ENCODE measurements at regions not wholly inside any gene's neighbourhood (a gene's known extent, or its start where the extent isn't known, plus 50 kb on each side); places are given as distances from the start of the nearest gene placed in this dataset.

GRCh38 chr18:22026889-22027288 lies 142.5 kb upstream of the GATA6 start:
- TF ChIP-seq POLR2AphosphoS5 (IDR thresholded peaks at IDR 0.05; ENCODE audit: low read depth) (no peak), REST (IDR thresholded peaks at IDR 0.05; ENCODE audit: insufficient replicate concordance, low read depth) (no peak), SPI1 (IDR thresholded peaks at IDR 0.05; ENCODE audit: borderline replicate concordance, low read depth) (no peak), GABPA (IDR thresholded peaks at IDR 0.05; ENCODE audit: low read depth) (no peak)
- TF ChIP-seq, protein P1, sequence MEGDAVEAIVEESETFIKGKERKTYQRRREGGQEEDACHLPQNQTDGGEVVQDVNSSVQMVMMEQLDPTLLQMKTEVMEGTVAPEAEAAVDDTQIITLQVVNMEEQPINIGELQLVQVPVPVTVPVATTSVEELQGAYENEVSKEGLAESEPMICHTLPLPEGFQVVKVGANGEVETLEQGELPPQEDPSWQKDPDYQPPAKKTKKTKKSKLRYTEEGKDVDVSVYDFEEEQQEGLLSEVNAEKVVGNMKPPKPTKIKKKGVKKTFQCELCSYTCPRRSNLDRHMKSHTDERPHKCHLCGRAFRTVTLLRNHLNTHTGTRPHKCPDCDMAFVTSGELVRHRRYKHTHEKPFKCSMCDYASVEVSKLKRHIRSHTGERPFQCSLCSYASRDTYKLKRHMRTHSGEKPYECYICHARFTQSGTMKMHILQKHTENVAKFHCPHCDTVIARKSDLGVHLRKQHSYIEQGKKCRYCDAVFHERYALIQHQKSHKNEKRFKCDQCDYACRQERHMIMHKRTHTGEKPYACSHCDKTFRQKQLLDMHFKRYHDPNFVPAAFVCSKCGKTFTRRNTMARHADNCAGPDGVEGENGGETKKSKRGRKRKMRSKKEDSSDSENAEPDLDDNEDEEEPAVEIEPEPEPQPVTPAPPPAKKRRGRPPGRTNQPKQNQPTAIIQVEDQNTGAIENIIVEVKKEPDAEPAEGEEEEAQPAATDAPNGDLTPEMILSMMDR (IDR thresholded peaks at IDR 0.05; ENCODE audit: insufficient read depth, low read length) = no peak

Measured in HL-60 (cell line).